GM12872 (cell line): ENCODE measurements at regions not wholly inside any gene's neighbourhood (a gene's known extent, or its start where the extent isn't known, plus 50 kb on each side); places are given as distances from the start of the nearest gene placed in this dataset.

Source experiments
- CTCF ChIP-seq: IDR thresholded peaks from 3 replicates; pipeline ENCODE4 v1.5.1; 2011; ENCODE audit warnings: low read depth, mild to moderate bottlenecking, low read length, moderate library complexity; ENCODE audit not compliant: insufficient read depth

- no peak for TF ChIP-seq CTCF
These were observed 173.9 kb upstream of the FAM78B start for GRCh38 chr1:166340709-166341108.

GRCh38 chr1:166343276-166343675 is 176.5 kb upstream of the FAM78B start:
- TF ChIP-seq CTCF, result no peak

GRCh38 chr1:166350490-166350889 is 183.7 kb upstream of the FAM78B start:
- no peak for TF ChIP-seq CTCF

GRCh38 chr1:166351676-166352075 is 184.9 kb upstream of the FAM78B start:
- TF ChIP-seq CTCF, result no peak

- TF ChIP-seq CTCF, result no peak
These were observed 186.4 kb upstream of the FAM78B start for GRCh38 chr1:166353213-166353612.

GRCh38 chr1:166354406-166354805 is 187.6 kb upstream of the FAM78B start:
- TF ChIP-seq CTCF, result no peak

- no peak for TF ChIP-seq CTCF
These were observed 198.3 kb upstream of the FAM78B start for GRCh38 chr1:166365081-166365480.

- no peak for TF ChIP-seq CTCF
These were observed 201.2 kb upstream of the FAM78B start for GRCh38 chr1:166368030-166368429.
